NCI-H2196 (cell line): ENCODE measurements at regions not wholly inside any gene's neighbourhood (a gene's known extent, or its start where the extent isn't known, plus 50 kb on each side); places are given as distances from the start of the nearest gene placed in this dataset.
"Not testable (repeated sequence)": the region's sequence is repeated elsewhere in the genome, so short reads cannot be mapped to it uniquely, and the experiment has no call there.

Experiments
- DNase-seq: peaks from one replicate; lab custom pipeline; 2025; ENCODE audit not compliant: unreplicated experiment; lab: John Stamatoyannopoulos, UW

GRCh38 chr18:5830902-5831301, 64.4 kb downstream of the TMEM200C start:
- not testable (repeated sequence) for DNase-seq

- DNase-seq: no peak
Observed at GRCh38 chr18:5828913-5829312, 66.4 kb downstream of the TMEM200C start.

- no peak for DNase-seq
Observed at GRCh38 chr18:5825663-5826062, 69.7 kb downstream of the TMEM200C start.

- no peak for DNase-seq
Observed at GRCh38 chr18:5824370-5824984, 70.8 kb downstream of the TMEM200C start.

- no peak for DNase-seq
Observed at GRCh38 chr18:5817816-5818215, 77.5 kb downstream of the TMEM200C start.

GRCh38 chr18:5806860-5807259, 88.5 kb downstream of the TMEM200C start:
- DNase-seq: no peak

- peak; percentile 45 for DNase-seq
Observed at GRCh38 chr18:5787936-5788335, 107.4 kb downstream of the TMEM200C start.

- no peak for DNase-seq
Observed at GRCh38 chr18:5779922-5780321, 115.4 kb downstream of the TMEM200C start.

GRCh38 chr18:5772306-5773105, 122.8 kb downstream of the TMEM200C start:
- DNase-seq: no peak

- no peak for DNase-seq
Observed at GRCh38 chr18:5771343-5771742, 124.0 kb downstream of the TMEM200C start.

GRCh38 chr18:5770176-5770575, 125.1 kb downstream of the TMEM200C start:
- DNase-seq: no peak

- no peak for DNase-seq
Observed at GRCh38 chr18:5768454-5768853, 126.9 kb downstream of the TMEM200C start.

- no peak for DNase-seq
Observed at GRCh38 chr18:5759194-5759593, 136.1 kb downstream of the TMEM200C start.

GRCh38 chr18:5756823-5757222, 138.5 kb downstream of the TMEM200C start:
- DNase-seq: no peak

GRCh38 chr18:5747678-5748077, 147.6 kb downstream of the TMEM200C start:
- no peak for DNase-seq

GRCh38 chr18:5746844-5747243, 148.5 kb downstream of the TMEM200C start:
- DNase-seq: no peak

- no peak for DNase-seq
Observed at GRCh38 chr18:5744659-5745058, 150.7 kb downstream of the TMEM200C start.

- no peak for DNase-seq
Observed at GRCh38 chr18:5738526-5738925, 156.8 kb downstream of the TMEM200C start.

GRCh38 chr18:5732318-5732717, 163.0 kb downstream of the TMEM200C start:
- no peak for DNase-seq

- DNase-seq: no peak
Observed at GRCh38 chr18:5729983-5730699, 165.2 kb downstream of the TMEM200C start.

- DNase-seq: no peak
Observed at GRCh38 chr18:5728531-5728930, 166.8 kb downstream of the TMEM200C start.

- DNase-seq: no peak
Observed at GRCh38 chr18:5726011-5726410, 169.3 kb downstream of the TMEM200C start.
